Thyroid gland (tissue), 4 donors: ENCODE measurements at regions not wholly inside any gene's neighbourhood (a gene's known extent, or its start where the extent isn't known, plus 50 kb on each side); places are given as distances from the start of the nearest gene placed in this dataset.

Experiments used
- DNase-seq, 2 donors: peaks; one replicate each; pipeline ENCODE4 v3.0.0-alpha.2; 2019
- H3K27ac ChIP-seq, 3 donors: fragments of 200-600 bp; sonication (generic); 1 replicate in 2 of 3; 2 replicates in 1 of 3; pipeline ENCODE4 v1.5.1; 2016 to 2019; ENCODE audit warnings: mild to moderate bottlenecking in 1 of 3, moderate library complexity in 1 of 3
- H3K27me3 ChIP-seq: fragments of 200-600 bp; sonication (generic); one replicate; pipeline ENCODE4 v1.5.1; 2019
- H3K36me3 ChIP-seq, 2 donors: fragments of 200-600 bp; sonication (generic); one replicate each; pipeline ENCODE4 v1.5.1; 2016 to 2019
- H3K4me1 ChIP-seq, 2 donors: fragments of 200-600 bp; sonication (generic); one replicate each; pipeline ENCODE4 v1.5.1; 2017 to 2019
- H3K4me3 ChIP-seq, 3 donors: fragments of 200-600 bp; sonication (generic); replicated peaks in 1 of 3; 1 replicate in 2 of 3; 2 replicates in 1 of 3; pipeline ENCODE4 v1.5.1; 2016; ENCODE audit warnings: mild to moderate bottlenecking in 1 of 3
- H3K9me3 ChIP-seq: fragments of 200-600 bp; sonication (generic); one replicate; pipeline ENCODE4 v1.5.1; 2017
- CTCF ChIP-seq, 6 experiments: fragments of 200-600 bp in 3 of 6; fragments of 450-650 bp in 3 of 6; sonication (generic) in 3 of 6; IDR thresholded peaks; one replicate each; pipeline ENCODE4 v1.5.1; 2016 to 2019; ENCODE audit warnings: antibody characterized with exemption in 6 of 6, mild to moderate bottlenecking in 2 of 6, inconsistent platforms in 1 of 6, moderate library complexity in 1 of 6
- POLR2A ChIP-seq, 2 donors: fragments of 450-650 bp; IDR thresholded peaks; one replicate each; pipeline ENCODE4 v1.6.1; 2017; ENCODE audit warnings: antibody characterized with exemption in 2 of 2, mild to moderate bottlenecking in 2 of 2, moderate library complexity in 1 of 2
- WGBS, 2 donors: methylation state at CpG; one replicate each; pipeline ENCODE4 v1.1.5; 2017; 5-methylcytosine and 5-hydroxymethylcytosine counted together
- intact Hi-C: fragments of 100-400 bp; cut with DNase I; formaldehyde crosslinking; loops from one replicate; pipeline ENCODE4 v1.15.1; 2023

GRCh38 chr18:34657860-34658500 lies 52.1 kb upstream of the DTNA start:
- DNase-seq, result no peak
- no peak overlapping the region for H3K4me3 ChIP-seq
- TF ChIP-seq POLR2A (IDR thresholded peaks at IDR 0.05), result no peak
- no peak for TF ChIP-seq CTCF (IDR thresholded peaks at IDR 0.05)
- H3K9me3 ChIP-seq, result no peaks in the 10 kb centered on the region
- peaks cover 44% of the 10 kb centered on the region in 2 donors for H3K4me1 ChIP-seq
- intact Hi-C loops, result no loop called here
- no peaks in the 10 kb centered on the region for H3K27me3 ChIP-seq
- H3K27ac ChIP-seq, result peak overlapping the region in 1 of 3 donors; percentile 24
- no peaks in the 10 kb centered on the region for H3K36me3 ChIP-seq
- WGBS, 2 donors, result 71 to 73% methylated on average over 4 of the region's 4 CpGs

- H3K4me3 ChIP-seq, result no peak overlapping the region
- H3K27ac ChIP-seq, result peak overlapping the region; percentile 67 to 90 (median 89)
- 13 to 15% methylated on average over 8 of the region's 8 CpGs for WGBS, 2 donors
- peak in 1 of 2 donors; percentile 4 for TF ChIP-seq POLR2A (IDR thresholded peaks at IDR 0.05)
- TF ChIP-seq CTCF (IDR thresholded peaks at IDR 0.05), result no peak
- H3K9me3 ChIP-seq, result no peaks in the 10 kb centered on the region
- peaks cover 44% of the 10 kb centered on the region in 2 donors for H3K4me1 ChIP-seq
- intact Hi-C loops, result no loop called here
- H3K27me3 ChIP-seq, result no peaks in the 10 kb centered on the region
- H3K36me3 ChIP-seq, result no peaks in the 10 kb centered on the region
- peak; percentile 96 for DNase-seq
Measured at GRCh38 chr18:34659579-34660517, 50.2 kb upstream of the DTNA start.
